ENCODE measurements at regions not wholly inside any gene's neighbourhood (a gene's known extent, or its start where the extent isn't known, plus 50 kb on each side); places are given as distances from the start of the nearest gene placed in this dataset.
"Not testable (repeated sequence)": the region's sequence is repeated elsewhere in the genome, so short reads cannot be mapped to it uniquely, and the experiment has no call there.

- H3K4me3 ChIP-seq, result no peak overlapping the region
- H3K36me3 ChIP-seq (ENCODE audit: low read depth), result no peaks in the 10 kb centered on the region
- H3K9me2 ChIP-seq (ENCODE audit: insufficient read depth), result no peaks in the 10 kb centered on the region
- in situ Hi-C loops (cut with MboI), result no loop called here
- no peaks in the 10 kb centered on the region for H3F3A ChIP-seq (ENCODE audit: insufficient read depth)
- WGBS, 2 experiments (ENCODE audit: low coverage in 1 of 2, low lambda C conversion rate in 2 of 2, missing lambda C conversion rate in 2 of 2), result 13 to 20% methylated on average over 4 of the region's 4 CpGs
- peak; percentile 32 for DNase-seq
- no peaks in the 10 kb centered on the region for H4K20me1 ChIP-seq (ENCODE audit: insufficient read depth)
- no peak overlapping the region for H2AFZ ChIP-seq
- no peaks in the 10 kb centered on the region for H3K9me3 ChIP-seq (ENCODE audit: low read depth)
- H3K4me2 ChIP-seq (ENCODE audit: unreplicated experiment), result no peak overlapping the region
- no peak overlapping the region for H3K27ac ChIP-seq
- TF ChIP-seq EZH2phosphoT487 (IDR thresholded peaks at IDR 0.05; ENCODE audit: insufficient read depth, low read depth), result no peak
- TF ChIP-seq EZH2 (IDR thresholded peaks at IDR 0.05; ENCODE audit: insufficient read depth, poor library complexity, severe bottlenecking), result no peak
- H3K27me3 ChIP-seq (replicated peaks; ENCODE audit: insufficient read depth), result no peaks in the 10 kb centered on the region; the same call in 1 of the 2 replicates
- no peaks in the 10 kb centered on the region for H3K79me2 ChIP-seq (ENCODE audit: insufficient read depth)
- no peaks in the 10 kb centered on the region for H3K4me1 ChIP-seq (ENCODE audit: insufficient read depth)
- H3K9ac ChIP-seq, result no peak overlapping the region
Measured at GRCh38 chr1:157312082-157312812, 174.1 kb upstream of the ETV3 start.

DNA sequence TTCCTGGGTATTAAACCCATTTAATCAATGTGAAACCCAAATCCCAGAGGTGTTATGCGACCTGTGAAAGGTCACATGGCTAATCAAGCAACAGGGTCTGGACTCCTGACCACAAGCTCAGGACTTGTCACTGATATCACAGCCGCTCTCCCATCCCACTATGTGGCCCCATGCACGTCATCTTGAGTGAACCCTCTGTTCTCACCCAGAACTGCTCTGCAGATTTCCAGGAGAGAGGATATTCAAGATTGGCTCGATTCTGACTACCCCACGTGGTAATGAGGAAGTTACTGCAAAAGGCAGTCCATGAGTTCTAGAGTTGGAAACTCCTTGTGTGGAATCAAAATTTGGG lies 173.5 kb upstream of the ETV3 start:
- Histone ChIP-seq H3K27me3 (replicated peaks; ENCODE audit: insufficient read depth) (peaks cover 4% of the 10 kb centered on the region), H3K36me3 (ENCODE audit: low read depth) (no peaks in the 10 kb centered on the region), H3K9me2 (ENCODE audit: insufficient read depth) (no peaks in the 10 kb centered on the region), H3K9ac (no peak overlapping the region), H3F3A (ENCODE audit: insufficient read depth) (no peaks in the 10 kb centered on the region), H2AFZ (no peak overlapping the region), H3K79me2 (ENCODE audit: insufficient read depth) (no peaks in the 10 kb centered on the region), H3K9me3 (ENCODE audit: low read depth) (no peaks in the 10 kb centered on the region), H3K4me1 (ENCODE audit: insufficient read depth) (no peaks in the 10 kb centered on the region), H3K4me2 (ENCODE audit: unreplicated experiment) (no peak overlapping the region), H3K4me3 (no peak overlapping the region), H4K20me1 (ENCODE audit: insufficient read depth) (no peaks in the 10 kb centered on the region), H3K27ac (no peak overlapping the region)
- WGBS, 2 experiments (ENCODE audit: low coverage in 1 of 2, low lambda C conversion rate in 2 of 2, missing lambda C conversion rate in 2 of 2), result 13 to 17% methylated on average over 5 of the region's 5 CpGs
- DNase-seq, result no peak
- TF ChIP-seq EZH2 (IDR thresholded peaks at IDR 0.05; ENCODE audit: insufficient read depth, poor library complexity, severe bottlenecking) (no peak), EZH2phosphoT487 (IDR thresholded peaks at IDR 0.05; ENCODE audit: insufficient read depth, low read depth) (no peak)
- in situ Hi-C loops (cut with MboI), result no loop called here

DNA sequence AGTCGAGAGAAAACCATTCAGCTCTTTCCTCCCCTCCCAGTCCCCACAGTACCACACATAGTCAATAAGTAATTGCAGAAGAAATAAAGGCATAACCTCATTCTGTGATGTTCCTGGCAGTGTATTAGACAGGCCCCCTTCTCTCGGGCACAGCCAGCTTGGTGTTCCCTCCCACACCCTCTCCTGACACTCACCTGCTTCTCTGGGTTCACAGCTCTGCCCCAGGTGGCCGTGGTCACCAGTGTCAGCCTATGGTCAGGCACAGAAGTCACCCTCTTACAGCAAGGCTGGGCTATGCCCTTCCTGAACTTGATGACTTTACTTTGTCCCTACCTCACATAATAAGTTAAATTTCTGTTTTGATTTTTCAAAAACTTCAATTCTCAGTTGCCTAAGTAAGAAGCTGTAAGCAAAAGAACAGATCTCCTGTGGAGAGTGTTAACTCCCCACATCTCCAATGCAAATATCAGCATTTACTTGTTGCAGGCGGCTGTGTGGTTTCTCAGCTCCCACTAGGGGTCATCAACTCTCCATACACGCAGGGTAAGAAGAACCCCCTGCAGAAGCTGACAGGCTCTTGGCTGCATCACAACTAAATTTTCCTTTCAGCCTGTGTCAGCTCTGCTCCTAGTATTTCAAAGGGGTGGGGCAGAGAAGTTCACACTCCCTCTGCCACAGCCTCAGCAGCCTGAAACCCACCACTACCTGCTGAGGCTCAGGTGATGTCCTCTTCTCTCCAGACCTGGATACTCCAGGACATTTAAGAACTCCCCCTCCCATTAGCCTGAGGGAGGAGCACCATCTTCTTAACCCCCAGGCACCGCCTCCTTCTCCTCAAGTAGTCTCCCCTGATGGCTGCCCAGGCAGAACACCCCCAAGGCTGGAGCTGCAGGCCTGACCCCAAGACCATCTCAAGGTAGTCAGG lies 172.9 kb upstream of the ETV3 start:
- H3K9me2 ChIP-seq (ENCODE audit: insufficient read depth); H3K4me2 ChIP-seq (ENCODE audit: unreplicated experiment); H3K27ac ChIP-seq; in situ Hi-C loops (cut with MboI); H3F3A ChIP-seq (ENCODE audit: insufficient read depth); H3K4me3 ChIP-seq; H3K9me3 ChIP-seq (ENCODE audit: low read depth); DNase-seq; H3K79me2 ChIP-seq (ENCODE audit: insufficient read depth); H2AFZ ChIP-seq; H4K20me1 ChIP-seq (ENCODE audit: insufficient read depth); H3K9ac ChIP-seq; H3K36me3 ChIP-seq (ENCODE audit: low read depth); H3K27me3 ChIP-seq (replicated peaks; ENCODE audit: insufficient read depth); H3K4me1 ChIP-seq (ENCODE audit: insufficient read depth): not testable (repeated sequence)
- WGBS, 2 experiments (ENCODE audit: low coverage in 1 of 2, low lambda C conversion rate in 2 of 2, missing lambda C conversion rate in 2 of 2), result 4 to 11% methylated on average over 5 to 6 of the region's 6 CpGs

DNA sequence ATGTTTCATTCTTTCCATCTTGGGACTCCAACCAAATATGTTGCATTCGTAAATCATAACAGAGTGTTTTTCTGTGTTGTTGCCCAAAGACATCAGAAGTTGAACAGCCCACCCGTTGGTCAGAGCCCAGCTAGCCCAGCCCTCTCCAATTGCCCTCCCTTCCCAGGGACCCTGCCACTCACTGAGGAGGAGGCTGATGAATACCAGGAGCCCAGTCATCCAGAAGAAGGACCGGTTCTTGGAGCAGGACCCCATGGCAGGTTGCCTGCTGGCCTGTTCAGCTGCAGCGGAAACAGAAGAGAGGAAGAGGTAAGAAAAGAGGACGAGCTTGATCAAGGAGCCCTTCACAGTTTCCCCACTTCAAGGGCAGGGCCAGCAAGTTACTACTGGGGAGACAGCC lies 172.2 kb upstream of the ETV3 start:
- H3K4me2 ChIP-seq (ENCODE audit: unreplicated experiment), result no peak overlapping the region
- no peak for TF ChIP-seq EZH2 (IDR thresholded peaks at IDR 0.05; ENCODE audit: insufficient read depth, poor library complexity, severe bottlenecking)
- TF ChIP-seq EZH2phosphoT487 (IDR thresholded peaks at IDR 0.05; ENCODE audit: insufficient read depth, low read depth), result no peak
- H3K27me3 ChIP-seq (replicated peaks; ENCODE audit: insufficient read depth), result peaks cover 12% of the 10 kb centered on the region
- 7 to 10% methylated on average over 5 of the region's 5 CpGs for WGBS, 2 experiments (ENCODE audit: low coverage in 1 of 2, low lambda C conversion rate in 2 of 2, missing lambda C conversion rate in 2 of 2)
- no peaks in the 10 kb centered on the region for H3K36me3 ChIP-seq (ENCODE audit: low read depth)
- H3K9me2 ChIP-seq (ENCODE audit: insufficient read depth), result no peaks in the 10 kb centered on the region
- H4K20me1 ChIP-seq (ENCODE audit: insufficient read depth), result no peaks in the 10 kb centered on the region
- no peak overlapping the region for H3K9ac ChIP-seq
- H3K9me3 ChIP-seq (ENCODE audit: low read depth), result no peaks in the 10 kb centered on the region
- no peak overlapping the region for H2AFZ ChIP-seq
- in situ Hi-C loops (cut with MboI), result no loop called here
- H3K4me1 ChIP-seq (ENCODE audit: insufficient read depth), result no peaks in the 10 kb centered on the region
- no peaks in the 10 kb centered on the region for H3K79me2 ChIP-seq (ENCODE audit: insufficient read depth)
- no peak for DNase-seq
- H3F3A ChIP-seq (ENCODE audit: insufficient read depth), result no peaks in the 10 kb centered on the region
- H3K27ac ChIP-seq, result no peak overlapping the region
- no peak overlapping the region for H3K4me3 ChIP-seq
